Glomerular visceral epithelial cell (primary cell): ENCODE measurements at regions not wholly inside any gene's neighbourhood (a gene's known extent, or its start where the extent isn't known, plus 50 kb on each side); places are given as distances from the start of the nearest gene placed in this dataset.

Experiments used
- DNase-seq: peaks from one replicate; pipeline ENCODE4 v3.0.0-alpha.2; 2016; ENCODE audit errors: extremely low spot score

GRCh38 chr15:35320158-35320780, 225.7 kb downstream of the DPH6 start:
- no peak for DNase-seq

- DNase-seq: no peak
Measured at GRCh38 chr15:35319354-35319753, 226.6 kb downstream of the DPH6 start.

- DNase-seq: no peak
Measured at GRCh38 chr15:35317217-35317616, 228.7 kb downstream of the DPH6 start.

- DNase-seq: no peak
Measured at GRCh38 chr15:35312344-35312743, 227.2 kb upstream of the NANOGP8 start.

GRCh38 chr15:35311615-35312014, 226.5 kb upstream of the NANOGP8 start:
- DNase-seq: no peak

GRCh38 chr15:35309886-35310285, 224.8 kb upstream of the NANOGP8 start:
- no peak for DNase-seq

- no peak for DNase-seq
Measured at GRCh38 chr15:35308802-35309201, 223.7 kb upstream of the NANOGP8 start.

GRCh38 chr15:35307676-35308075, 222.6 kb upstream of the NANOGP8 start:
- DNase-seq: no peak

GRCh38 chr15:35307026-35307425, 221.9 kb upstream of the NANOGP8 start:
- no peak for DNase-seq

- DNase-seq: peak; percentile 56
Measured at GRCh38 chr15:35306361-35306981, 221.4 kb upstream of the NANOGP8 start.

- DNase-seq: peak; percentile 49
Measured at GRCh38 chr15:35305946-35306345, 220.9 kb upstream of the NANOGP8 start.

GRCh38 chr15:35305031-35305550, 220.0 kb upstream of the NANOGP8 start:
- DNase-seq: no peak

- DNase-seq: no peak
Measured at GRCh38 chr15:35304389-35304788, 219.3 kb upstream of the NANOGP8 start.

- DNase-seq: no peak
Measured at GRCh38 chr15:35302334-35302733, 217.2 kb upstream of the NANOGP8 start.

GRCh38 chr15:35301088-35301487, 216.0 kb upstream of the NANOGP8 start:
- DNase-seq: no peak

- no peak for DNase-seq
Measured at GRCh38 chr15:35299059-35299735, 214.1 kb upstream of the NANOGP8 start.

GRCh38 chr15:35298509-35298908, 213.4 kb upstream of the NANOGP8 start:
- no peak for DNase-seq

- DNase-seq: peak; percentile 85
Measured at GRCh38 chr15:35293353-35294130, 208.4 kb upstream of the NANOGP8 start.

GRCh38 chr15:35290301-35290721, 205.2 kb upstream of the NANOGP8 start:
- DNase-seq: no peak

GRCh38 chr15:35289024-35289617, 204.0 kb upstream of the NANOGP8 start:
- peak; percentile 53 for DNase-seq

GRCh38 chr15:35288580-35288979, 203.5 kb upstream of the NANOGP8 start:
- no peak for DNase-seq

- no peak for DNase-seq
Measured at GRCh38 chr15:35286721-35287120, 201.6 kb upstream of the NANOGP8 start.
